HG03280 (cell line): ENCODE measurements at regions not wholly inside any gene's neighbourhood (a gene's known extent, or its start where the extent isn't known, plus 50 kb on each side); places are given as distances from the start of the nearest gene placed in this dataset.

Experiments
- ATAC-seq: cut with Tn5 transposase; IDR thresholded peaks from one replicate; pipeline ENCODE4 v1.9.1; 2021; ENCODE audit warnings: mild to moderate bottlenecking, moderate library complexity; ENCODE audit not compliant: unreplicated experiment

- ATAC-seq, result no peak
Observed at GRCh38 chr18:41482501-41482900, 472.5 kb upstream of the PIK3C3 start.

DNA sequence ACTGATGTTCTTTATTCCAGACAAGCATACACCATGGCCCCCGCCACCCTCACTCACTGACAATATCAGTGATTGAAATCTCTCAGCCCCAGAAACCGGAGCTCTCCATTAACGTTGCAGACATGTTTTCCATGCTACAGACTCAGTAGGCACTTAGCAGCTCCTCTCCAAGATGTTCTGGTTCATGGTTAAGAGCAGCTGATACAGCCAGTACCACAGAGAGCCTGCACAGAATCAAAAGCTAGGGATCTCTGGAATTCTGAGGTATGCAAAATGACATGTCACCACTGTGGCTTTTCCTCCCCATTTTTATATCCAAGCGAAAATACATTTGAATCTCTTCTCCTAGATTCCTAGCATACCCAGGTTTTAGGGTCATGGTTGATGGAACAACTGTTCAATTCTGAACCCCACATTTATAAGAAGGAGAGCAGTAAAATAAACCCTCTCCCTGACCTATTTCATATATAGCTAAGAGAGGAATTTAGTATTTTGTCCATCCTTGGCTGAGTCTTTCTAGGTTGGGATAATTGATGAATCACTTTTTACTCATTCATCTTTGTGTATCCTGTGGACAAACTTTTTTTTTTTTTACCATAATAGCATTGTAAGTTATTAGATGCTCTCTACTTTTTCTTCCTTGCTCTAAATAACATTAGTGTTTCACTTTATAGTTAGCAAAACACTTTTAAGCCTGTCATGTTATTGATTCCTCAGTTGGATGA lies 488.4 kb upstream of the PIK3C3 start:
- ATAC-seq, result no peak

- ATAC-seq, result no peak
Observed at GRCh38 chr18:41465386-41465785, 489.6 kb upstream of the PIK3C3 start.

DNA sequence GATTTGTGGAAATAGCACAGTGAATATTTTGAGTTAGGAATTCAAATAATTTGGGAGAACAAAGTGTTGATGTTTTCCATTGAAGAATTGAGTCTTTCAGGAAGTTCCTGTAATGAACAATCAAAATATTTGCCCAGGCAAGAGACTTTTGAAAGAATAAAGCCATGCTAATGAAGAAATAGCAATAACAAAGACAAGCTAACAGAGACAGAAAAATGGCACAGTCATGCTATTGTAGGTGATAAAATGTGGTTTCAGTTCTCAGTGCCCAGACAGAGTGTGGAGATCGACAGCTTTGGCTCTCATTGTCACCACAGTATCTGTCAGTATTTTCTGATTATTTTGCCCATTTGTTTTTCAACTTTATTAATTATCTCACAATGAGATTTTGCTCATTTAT lies 490.8 kb upstream of the PIK3C3 start:
- no peak for ATAC-seq

GRCh38 chr18:41462946-41463345 lies 492.1 kb upstream of the PIK3C3 start:
- ATAC-seq, result no peak

DNA sequence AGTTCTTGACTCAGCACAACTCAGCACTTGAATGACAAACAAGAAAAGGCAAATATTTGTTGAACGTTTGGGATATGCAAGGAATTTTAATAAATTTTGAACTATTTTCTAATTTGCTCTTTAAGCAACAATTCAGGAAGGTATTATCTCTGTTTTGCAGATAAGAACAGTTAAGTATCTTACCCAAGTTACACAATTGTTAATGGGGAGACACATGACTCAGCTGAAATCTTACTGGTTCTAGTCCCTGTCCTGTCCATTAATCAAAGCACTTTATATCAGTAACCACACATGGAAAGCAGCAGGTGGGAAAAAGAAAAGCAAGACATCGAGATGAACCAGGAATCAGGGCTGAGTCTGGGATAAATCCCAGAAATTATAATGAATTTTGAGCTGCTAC lies 493.9 kb upstream of the PIK3C3 start:
- no peak for ATAC-seq

GRCh38 chr18:41459656-41460055 lies 495.4 kb upstream of the PIK3C3 start:
- no peak for ATAC-seq

DNA sequence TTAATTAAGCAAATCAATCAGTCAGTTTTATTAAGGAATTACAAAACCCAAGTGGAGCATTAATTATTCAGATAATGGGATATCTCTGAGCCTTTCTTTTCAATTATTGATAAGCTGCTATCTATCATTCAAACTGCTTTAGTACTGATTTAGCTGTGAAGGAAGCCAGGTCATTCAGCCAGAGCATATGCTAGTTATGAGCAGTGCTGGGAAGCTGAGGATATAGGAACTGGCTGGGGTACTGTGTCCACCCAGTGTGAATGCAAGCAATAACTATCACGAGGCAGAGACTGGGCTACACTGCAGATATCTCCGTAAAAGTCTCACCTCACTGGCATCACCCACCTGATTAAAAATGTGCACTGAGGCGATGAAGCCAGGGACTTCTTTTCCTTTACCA lies 496.7 kb upstream of the PIK3C3 start:
- ATAC-seq, result no peak

DNA sequence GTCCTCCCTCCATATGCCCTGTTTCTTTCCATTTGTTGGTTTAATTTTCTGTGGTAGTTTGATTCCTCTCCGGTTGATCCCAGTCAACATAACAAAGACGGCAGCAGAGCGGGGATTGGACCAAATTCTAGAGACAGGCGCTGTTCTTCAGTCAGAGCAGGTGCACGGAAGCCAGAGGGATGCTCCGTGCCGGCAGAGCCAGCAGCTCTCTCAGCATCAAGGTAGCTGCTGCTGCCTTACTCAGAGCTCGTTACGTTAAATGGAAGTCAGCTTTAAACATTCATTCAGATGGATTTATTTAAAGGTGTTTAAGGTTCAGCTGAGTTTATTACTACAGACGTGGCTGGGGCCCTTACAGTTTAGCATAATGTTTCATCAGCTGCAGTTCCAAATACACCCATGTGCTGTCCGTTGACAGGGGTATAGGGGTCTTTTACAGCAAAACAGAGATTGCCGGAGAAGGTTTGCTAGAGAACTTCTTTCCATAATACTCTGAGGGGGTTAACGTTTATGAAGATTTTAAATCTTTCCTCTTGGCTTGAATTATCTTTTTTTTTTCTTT lies 497.2 kb upstream of the PIK3C3 start:
- ATAC-seq, result no peak

DNA sequence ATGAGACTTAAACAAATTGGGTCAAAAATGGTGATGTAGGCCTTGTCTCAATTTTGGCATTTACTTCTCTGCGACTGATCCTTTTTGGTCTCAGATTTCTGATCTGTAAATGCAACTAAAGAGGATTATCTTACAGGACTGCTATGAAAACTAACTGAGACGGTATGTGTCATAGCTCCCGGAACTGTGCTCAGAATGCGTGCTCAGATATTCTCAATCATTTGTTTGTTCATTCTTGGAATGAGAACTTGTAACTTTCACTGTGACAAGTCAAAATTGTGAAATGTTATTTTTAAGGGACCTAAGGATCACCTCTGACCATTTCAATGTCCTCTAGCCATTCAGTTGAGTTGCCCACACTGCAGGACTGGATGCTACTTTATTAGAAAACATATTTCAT lies 498.2 kb upstream of the PIK3C3 start:
- no peak for ATAC-seq

- ATAC-seq, result no peak
Observed at GRCh38 chr18:41449612-41450011, 505.4 kb upstream of the PIK3C3 start.

GRCh38 chr18:41444943-41445342 lies 510.1 kb upstream of the PIK3C3 start:
- ATAC-seq, result no peak

DNA sequence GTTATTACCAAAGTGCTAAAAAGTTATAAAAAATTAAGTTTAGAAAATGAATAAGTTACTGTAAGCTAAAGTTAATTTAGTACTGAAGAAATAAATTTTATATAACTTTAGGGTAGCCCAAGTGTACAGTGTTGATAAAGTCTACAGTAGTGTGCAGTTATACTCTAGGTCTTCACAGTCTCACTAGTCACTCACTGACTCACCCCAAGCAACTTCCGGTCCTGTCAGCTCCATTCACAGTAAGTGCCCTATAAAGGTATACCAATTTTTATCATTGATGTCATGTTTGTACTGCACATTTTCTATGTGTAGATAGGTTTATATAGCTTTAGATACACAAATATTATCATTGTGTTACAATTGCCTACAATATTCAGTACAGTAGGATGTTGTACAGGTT lies 518.3 kb upstream of the PIK3C3 start:
- no peak for ATAC-seq

DNA sequence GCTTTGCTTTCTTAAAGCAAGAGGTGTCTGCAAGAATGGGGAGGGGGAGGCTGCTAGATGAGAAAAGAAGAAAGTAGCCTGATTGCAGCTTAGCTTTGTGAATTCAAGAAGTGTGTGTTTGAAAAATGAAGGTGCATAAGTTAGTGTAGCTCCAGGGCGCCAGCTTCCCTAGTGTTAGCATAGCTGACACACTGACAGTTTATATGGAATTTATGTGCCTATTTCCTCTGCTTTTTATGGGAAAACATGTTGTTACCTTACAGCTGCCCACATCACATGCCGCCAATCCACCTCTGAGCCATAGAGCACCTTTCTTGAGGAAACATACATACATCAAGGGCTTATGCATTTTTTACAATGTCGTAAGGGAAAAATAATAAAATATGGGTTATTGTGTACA lies 536.4 kb upstream of the PIK3C3 start:
- no peak for ATAC-seq

GRCh38 chr18:41416044-41416443 lies 539.0 kb upstream of the PIK3C3 start:
- ATAC-seq, result no peak

GRCh38 chr18:41410006-41410405 lies 545.0 kb upstream of the PIK3C3 start:
- ATAC-seq, result no peak

GRCh38 chr18:41406834-41407233 lies 548.2 kb upstream of the PIK3C3 start:
- no peak for ATAC-seq

DNA sequence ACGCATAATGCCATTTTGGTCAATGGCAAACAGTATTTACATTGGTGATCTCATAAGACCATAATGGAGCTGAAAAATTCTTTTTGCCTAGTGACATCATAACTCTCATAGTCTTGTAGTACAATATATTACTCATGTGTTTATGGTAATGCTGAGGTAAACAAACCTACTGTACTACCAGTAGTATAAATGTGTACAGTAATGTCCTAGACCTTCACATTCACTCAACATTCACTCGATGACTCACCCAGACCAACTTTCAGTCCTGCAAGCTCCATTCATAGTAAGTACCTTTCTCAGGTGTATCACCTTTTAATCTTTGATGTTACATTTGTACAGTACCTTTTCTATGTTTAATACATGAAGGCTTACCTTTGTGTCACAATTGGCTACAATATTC lies 558.2 kb upstream of the PIK3C3 start:
- no peak for ATAC-seq

- no peak for ATAC-seq
Observed at GRCh38 chr18:41396211-41396610, 558.8 kb upstream of the PIK3C3 start.

GRCh38 chr18:41395695-41396094 lies 559.3 kb upstream of the PIK3C3 start:
- no peak for ATAC-seq

GRCh38 chr18:41391616-41392595 lies 563.1 kb upstream of the PIK3C3 start:
- ATAC-seq, result no peak

DNA sequence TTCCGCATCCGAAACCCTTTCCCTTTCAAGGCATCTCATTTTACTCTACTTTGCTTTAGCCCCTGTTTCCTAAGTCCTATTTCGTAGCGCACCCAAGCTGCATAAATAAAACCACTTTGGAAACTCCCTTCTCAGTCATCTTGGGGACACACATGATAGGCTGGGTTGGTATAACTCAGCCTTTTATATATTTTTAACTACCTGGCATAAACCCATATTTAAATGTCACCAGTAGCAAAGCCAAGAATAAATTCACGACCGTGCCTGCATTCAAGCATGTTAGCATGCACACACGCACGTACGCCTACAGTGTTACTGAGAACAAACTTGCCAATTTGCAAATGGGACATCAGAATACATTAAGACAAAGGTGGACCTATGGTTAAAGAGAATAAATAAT lies 564.7 kb upstream of the PIK3C3 start:
- no peak for ATAC-seq
